ENCODE measurements at regions not wholly inside any gene's neighbourhood (a gene's known extent, or its start where the extent isn't known, plus 50 kb on each side); places are given as distances from the start of the nearest gene placed in this dataset.
"Not testable (repeated sequence)": the region's sequence is repeated elsewhere in the genome, so short reads cannot be mapped to it uniquely, and the experiment has no call there.

GRCh38 chr20:4635781-4636180 is 50.5 kb upstream of the PRNP start:
- FAIRE-seq (no peak), DNase-seq (ENCODE audit: low spot score) (no peak)

- FAIRE-seq (no peak), DNase-seq (ENCODE audit: low spot score) (no peak)
These were observed 50.9 kb upstream of the PRNP start for GRCh38 chr20:4635342-4635741.

GRCh38 chr20:4633780-4634179 is 52.5 kb upstream of the PRNP start:
- DNase-seq (ENCODE audit: low spot score) = peak; percentile 70
- peak; percentile 71 for FAIRE-seq

- FAIRE-seq (no peak), DNase-seq (ENCODE audit: low spot score) (no peak)
These were observed 52.9 kb upstream of the PRNP start for GRCh38 chr20:4633379-4633778.

- DNase-seq (ENCODE audit: low spot score) (no peak), FAIRE-seq (no peak)
These were observed 53.4 kb upstream of the PRNP start for GRCh38 chr20:4632876-4633275.

GRCh38 chr20:4626228-4626627 is 60.0 kb upstream of the PRNP start:
- no peak for FAIRE-seq

GRCh38 chr20:4625687-4626086 is 60.6 kb upstream of the PRNP start:
- DNase-seq (ENCODE audit: low spot score) = no peak
- no peak for FAIRE-seq

More at GRCh38 chr20:4626228-4626627, 60.0 kb upstream of the PRNP start:
- no peak for DNase-seq (ENCODE audit: low spot score)

GRCh38 chr20:4624675-4625336 is 61.5 kb upstream of the PRNP start:
- FAIRE-seq = not testable (repeated sequence)

GRCh38 chr20:4619144-4619543 is 67.1 kb upstream of the PRNP start:
- FAIRE-seq; DNase-seq (ENCODE audit: low spot score): not testable (repeated sequence)

More at GRCh38 chr20:4624675-4625336, 61.5 kb upstream of the PRNP start:
- not testable (repeated sequence) for DNase-seq (ENCODE audit: low spot score)

GRCh38 chr20:4617484-4617883 is 68.8 kb upstream of the PRNP start:
- DNase-seq (ENCODE audit: low spot score) = no peak
- FAIRE-seq = no peak

GRCh38 chr20:4617019-4617418 is 69.2 kb upstream of the PRNP start:
- DNase-seq (ENCODE audit: low spot score) = no peak
- FAIRE-seq = no peak

- DNase-seq (ENCODE audit: low spot score) = no peak
These were observed 72.3 kb upstream of the PRNP start for GRCh38 chr20:4613718-4614620.

GRCh38 chr20:4613184-4613583 is 73.1 kb upstream of the PRNP start:
- FAIRE-seq = no peak
- no peak for DNase-seq (ENCODE audit: low spot score)

More at GRCh38 chr20:4613718-4614620, 72.3 kb upstream of the PRNP start:
- FAIRE-seq = no peak

GRCh38 chr20:4610871-4611270 is 75.4 kb upstream of the PRNP start:
- DNase-seq (ENCODE audit: low spot score) (no peak), FAIRE-seq (no peak)

GRCh38 chr20:4609511-4609910 is 76.7 kb upstream of the PRNP start:
- FAIRE-seq = no peak
- DNase-seq (ENCODE audit: low spot score) = no peak

- FAIRE-seq (no peak), DNase-seq (ENCODE audit: low spot score) (no peak)
These were observed 77.4 kb upstream of the PRNP start for GRCh38 chr20:4608861-4609260.

GRCh38 chr20:4607287-4607713 is 79.0 kb upstream of the PRNP start:
- peak; percentile 44 for FAIRE-seq
- DNase-seq (ENCODE audit: low spot score) = peak; percentile 28

GRCh38 chr20:4606051-4606450 is 80.2 kb upstream of the PRNP start:
- DNase-seq (ENCODE audit: low spot score) (no peak), FAIRE-seq (no peak)

- FAIRE-seq (no peak), DNase-seq (ENCODE audit: low spot score) (no peak)
These were observed 81.1 kb upstream of the PRNP start for GRCh38 chr20:4605166-4605565.

- DNase-seq (ENCODE audit: low spot score) = no peak
- no peak for FAIRE-seq
These were observed 81.7 kb upstream of the PRNP start for GRCh38 chr20:4604580-4604979.

GRCh38 chr20:4603724-4604123 is 82.5 kb upstream of the PRNP start:
- no peak for FAIRE-seq

GRCh38 chr20:4602297-4602631 is 84.0 kb upstream of the PRNP start:
- FAIRE-seq (no peak), DNase-seq (ENCODE audit: low spot score) (no peak)

More at GRCh38 chr20:4603724-4604123, 82.5 kb upstream of the PRNP start:
- no peak for DNase-seq (ENCODE audit: low spot score)

Measured in RCC 7860 (cell line).